ENCODE measurements at regions not wholly inside any gene's neighbourhood (a gene's known extent, or its start where the extent isn't known, plus 50 kb on each side); places are given as distances from the start of the nearest gene placed in this dataset.

DNA sequence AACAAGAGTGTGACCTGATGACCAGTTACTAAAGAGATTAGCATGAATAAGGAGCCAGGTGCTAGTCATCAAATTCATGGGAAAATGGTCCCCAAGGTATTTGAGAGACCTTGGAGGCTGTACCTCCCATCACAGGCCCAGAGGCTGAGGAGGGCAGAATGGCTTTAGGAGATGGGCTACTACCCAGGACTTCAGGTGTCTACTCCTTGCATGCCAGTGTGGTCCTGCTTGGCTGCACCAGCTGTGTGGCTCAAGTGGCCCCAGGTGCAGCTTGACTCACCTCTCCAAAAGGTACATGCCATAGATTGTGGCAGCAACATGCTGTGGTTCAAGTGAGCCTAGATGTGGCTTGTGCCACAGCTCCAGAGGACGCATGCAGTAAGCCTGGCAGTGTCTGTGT, 56.5 kb downstream of the TANC2 start:
- TF ChIP-seq, protein P1, sequence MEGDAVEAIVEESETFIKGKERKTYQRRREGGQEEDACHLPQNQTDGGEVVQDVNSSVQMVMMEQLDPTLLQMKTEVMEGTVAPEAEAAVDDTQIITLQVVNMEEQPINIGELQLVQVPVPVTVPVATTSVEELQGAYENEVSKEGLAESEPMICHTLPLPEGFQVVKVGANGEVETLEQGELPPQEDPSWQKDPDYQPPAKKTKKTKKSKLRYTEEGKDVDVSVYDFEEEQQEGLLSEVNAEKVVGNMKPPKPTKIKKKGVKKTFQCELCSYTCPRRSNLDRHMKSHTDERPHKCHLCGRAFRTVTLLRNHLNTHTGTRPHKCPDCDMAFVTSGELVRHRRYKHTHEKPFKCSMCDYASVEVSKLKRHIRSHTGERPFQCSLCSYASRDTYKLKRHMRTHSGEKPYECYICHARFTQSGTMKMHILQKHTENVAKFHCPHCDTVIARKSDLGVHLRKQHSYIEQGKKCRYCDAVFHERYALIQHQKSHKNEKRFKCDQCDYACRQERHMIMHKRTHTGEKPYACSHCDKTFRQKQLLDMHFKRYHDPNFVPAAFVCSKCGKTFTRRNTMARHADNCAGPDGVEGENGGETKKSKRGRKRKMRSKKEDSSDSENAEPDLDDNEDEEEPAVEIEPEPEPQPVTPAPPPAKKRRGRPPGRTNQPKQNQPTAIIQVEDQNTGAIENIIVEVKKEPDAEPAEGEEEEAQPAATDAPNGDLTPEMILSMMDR (IDR thresholded peaks at IDR 0.05; ENCODE audit: insufficient read depth, low read length, poor library complexity, severe bottlenecking) = no peak
- TF ChIP-seq EZH2phosphoT487 (conservative IDR thresholded peaks at IDR 0.05; ENCODE audit: low read length) = no peak
